Fibroblast of the aortic adventitia (primary cell): ENCODE measurements at regions not wholly inside any gene's neighbourhood (a gene's known extent, or its start where the extent isn't known, plus 50 kb on each side); places are given as distances from the start of the nearest gene placed in this dataset.

Experiments used
- DNase-seq: peaks from one replicate; pipeline ENCODE4 v3.0.0-alpha.2; 2010; ENCODE audit warnings: low read depth
- H3K4me3 ChIP-seq: 2 replicates; pipeline ENCODE4 v1.5.1; 2011; ENCODE audit warnings: low read depth, mild to moderate bottlenecking, control low read depth, low read length, moderate library complexity
- TF ChIP-seq, protein P1 (sequence below): IDR thresholded peaks from 2 replicates; pipeline ENCODE4 v1.5.1; 2011; ENCODE audit warnings: mild to moderate bottlenecking, low read length, control low read depth, inconsistent platforms; ENCODE audit not compliant: insufficient read depth

DNA sequence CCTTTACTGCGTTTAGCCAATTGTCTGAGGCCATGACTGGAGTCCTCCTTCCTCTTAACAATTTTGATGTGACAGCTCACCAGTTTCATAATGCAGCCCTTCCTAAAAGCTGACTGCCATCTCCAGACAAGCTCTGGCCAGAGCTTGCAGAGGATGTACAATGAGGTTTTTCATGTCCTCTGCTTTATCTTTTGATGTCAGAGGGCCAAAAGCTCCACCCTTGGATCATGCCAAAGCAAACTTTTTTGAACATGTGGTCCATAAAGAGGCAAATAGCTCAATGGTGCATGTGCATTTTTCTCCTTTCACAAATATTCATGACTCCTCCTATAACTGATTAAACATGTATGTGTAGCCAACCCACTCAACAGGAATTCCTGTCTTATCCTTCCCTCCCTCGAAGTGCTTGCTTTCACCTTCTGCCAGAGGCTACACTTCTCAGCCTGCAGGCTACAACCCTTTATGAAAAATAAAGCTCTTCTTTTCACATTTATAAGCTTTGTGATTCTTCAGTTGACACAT, 266.2 kb downstream of the FBXO15 start:
- TF ChIP-seq, protein P1, sequence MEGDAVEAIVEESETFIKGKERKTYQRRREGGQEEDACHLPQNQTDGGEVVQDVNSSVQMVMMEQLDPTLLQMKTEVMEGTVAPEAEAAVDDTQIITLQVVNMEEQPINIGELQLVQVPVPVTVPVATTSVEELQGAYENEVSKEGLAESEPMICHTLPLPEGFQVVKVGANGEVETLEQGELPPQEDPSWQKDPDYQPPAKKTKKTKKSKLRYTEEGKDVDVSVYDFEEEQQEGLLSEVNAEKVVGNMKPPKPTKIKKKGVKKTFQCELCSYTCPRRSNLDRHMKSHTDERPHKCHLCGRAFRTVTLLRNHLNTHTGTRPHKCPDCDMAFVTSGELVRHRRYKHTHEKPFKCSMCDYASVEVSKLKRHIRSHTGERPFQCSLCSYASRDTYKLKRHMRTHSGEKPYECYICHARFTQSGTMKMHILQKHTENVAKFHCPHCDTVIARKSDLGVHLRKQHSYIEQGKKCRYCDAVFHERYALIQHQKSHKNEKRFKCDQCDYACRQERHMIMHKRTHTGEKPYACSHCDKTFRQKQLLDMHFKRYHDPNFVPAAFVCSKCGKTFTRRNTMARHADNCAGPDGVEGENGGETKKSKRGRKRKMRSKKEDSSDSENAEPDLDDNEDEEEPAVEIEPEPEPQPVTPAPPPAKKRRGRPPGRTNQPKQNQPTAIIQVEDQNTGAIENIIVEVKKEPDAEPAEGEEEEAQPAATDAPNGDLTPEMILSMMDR, result no peak
- H3K4me3 ChIP-seq, result no peak overlapping the region
- DNase-seq, result peak; percentile 72

DNA sequence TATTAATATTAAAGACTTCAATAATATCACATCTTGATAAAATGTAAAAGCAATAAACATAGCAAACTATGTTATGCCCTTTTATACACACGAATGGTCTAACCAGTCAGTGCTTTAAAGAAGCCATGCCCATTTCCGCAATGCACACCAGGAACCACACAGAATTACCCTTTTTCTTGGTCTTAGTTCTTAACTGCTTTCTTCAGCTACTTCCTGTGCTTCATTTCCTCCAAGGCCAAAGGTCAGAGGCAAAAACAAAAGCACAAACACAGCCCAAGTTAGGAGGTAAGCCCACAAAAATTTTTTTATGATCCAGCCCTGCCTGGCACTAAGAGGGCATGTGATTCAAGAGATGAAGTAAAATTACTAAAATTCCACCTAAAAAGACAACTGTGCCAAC, 267.2 kb downstream of the FBXO15 start:
- TF ChIP-seq, protein P1, result no peak
- DNase-seq, result no peak
- H3K4me3 ChIP-seq, result no peak overlapping the region

DNA sequence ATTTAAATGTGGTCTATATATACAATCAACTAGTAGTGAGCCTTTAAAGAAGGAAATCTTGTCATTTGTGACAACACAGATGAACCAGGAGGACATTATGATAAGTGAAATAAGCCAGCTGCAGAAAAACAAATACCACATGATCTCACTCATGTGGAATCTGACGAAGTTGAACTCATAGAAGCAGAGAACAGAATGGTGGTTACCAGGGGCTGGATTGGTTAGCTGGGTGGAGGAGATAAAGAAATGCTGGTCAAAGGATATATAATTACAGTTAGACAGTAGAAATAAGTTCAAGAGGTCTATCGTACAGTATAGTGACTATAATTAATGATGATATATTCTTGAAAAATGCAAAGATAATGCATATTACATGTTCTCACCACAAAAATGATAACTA, 267.9 kb downstream of the FBXO15 start:
- TF ChIP-seq, protein P1, result no peak
- no peak overlapping the region for H3K4me3 ChIP-seq
- DNase-seq, result peak; percentile 38

DNA sequence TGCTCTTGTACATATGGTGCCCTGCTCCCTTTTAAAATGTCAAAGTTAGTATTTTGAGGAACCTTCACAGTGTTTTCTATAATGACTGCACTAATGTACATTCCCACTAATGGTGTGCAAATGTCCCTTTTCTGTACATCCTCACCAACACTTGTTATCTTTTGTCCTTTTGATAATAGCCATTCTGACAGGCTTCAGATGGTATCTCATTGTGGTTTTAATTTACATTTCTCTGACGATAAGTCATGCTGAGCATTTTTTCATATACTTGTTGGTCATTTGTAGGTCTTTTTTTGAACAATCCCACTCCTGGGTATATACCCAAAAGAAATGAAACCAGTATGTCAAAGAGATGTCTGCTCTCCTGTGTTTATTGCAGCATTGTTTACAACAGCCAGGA, 268.3 kb downstream of the FBXO15 start:
- DNase-seq, result no peak
- H3K4me3 ChIP-seq, result no peak overlapping the region
- TF ChIP-seq, protein P1, result no peak

DNA sequence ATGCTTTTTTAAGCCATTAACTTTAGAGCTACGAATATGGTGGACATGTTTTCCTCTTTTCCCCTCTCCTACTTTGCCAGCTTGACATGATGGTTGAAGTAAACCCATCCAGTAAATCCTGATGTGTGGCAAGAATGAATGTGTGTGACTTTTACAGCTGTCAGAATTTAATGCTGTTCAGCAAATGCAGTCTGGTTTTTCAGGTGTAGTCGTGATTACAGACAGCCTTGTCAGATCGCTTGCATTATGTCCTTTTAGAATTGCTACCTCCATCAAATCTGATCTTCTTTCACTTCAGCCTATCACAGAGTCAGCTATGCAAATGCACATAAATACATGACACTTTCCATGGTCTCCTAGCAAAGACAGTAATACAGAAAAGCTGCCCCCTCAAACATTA, 278.5 kb downstream of the FBXO15 start:
- no peak overlapping the region for H3K4me3 ChIP-seq
- TF ChIP-seq, protein P1, result no peak
- DNase-seq, result no peak

DNA sequence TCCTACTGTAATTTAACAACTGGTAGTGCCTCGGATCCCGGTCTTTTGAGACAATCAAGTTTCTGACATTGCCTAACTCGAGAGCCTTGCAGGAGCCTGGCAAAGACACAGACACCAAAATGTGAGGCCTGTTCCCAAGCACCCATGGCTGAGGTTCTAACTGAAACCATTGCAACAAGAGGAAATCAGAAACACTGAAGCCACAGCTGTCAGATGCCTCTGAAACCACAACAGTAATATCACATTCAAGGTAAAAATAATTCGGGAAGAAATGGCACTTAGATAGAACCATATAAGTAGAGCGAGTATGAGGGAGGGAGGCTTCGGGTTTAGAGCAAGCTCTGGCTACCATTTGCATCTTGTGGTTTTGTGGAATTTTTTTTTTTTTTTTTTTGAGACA, 285.9 kb downstream of the FBXO15 start:
- no peak for DNase-seq
- no peak overlapping the region for H3K4me3 ChIP-seq
- TF ChIP-seq, protein P1, result no peak

DNA sequence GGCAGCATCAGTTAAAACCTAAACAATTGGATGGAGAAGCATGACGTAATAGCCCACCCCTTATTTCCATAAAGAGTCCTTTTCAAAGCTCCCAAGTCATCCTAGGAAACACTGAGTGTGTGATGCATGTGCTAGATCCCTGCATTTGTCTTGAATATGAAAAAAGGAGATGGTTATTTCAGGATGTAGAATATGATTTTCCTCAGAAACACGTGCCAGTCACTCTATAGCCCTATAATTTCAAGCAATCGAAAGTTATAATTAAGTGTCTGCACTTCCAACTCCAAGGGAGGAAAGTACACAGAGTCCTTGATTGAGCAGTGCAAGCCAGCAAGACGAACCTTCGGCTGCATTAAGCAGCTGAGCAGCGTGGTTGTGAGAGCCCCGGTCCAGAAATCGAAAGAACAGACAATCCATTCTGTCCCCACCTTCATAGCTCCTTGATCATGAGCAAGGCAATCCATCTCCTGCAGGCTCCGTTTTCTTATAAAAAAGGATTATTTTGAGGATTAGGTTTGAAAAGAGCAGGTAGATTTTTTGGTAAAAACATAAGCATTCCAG, 287.7 kb downstream of the FBXO15 start:
- DNase-seq, result no peak
- H3K4me3 ChIP-seq, result no peak overlapping the region
- TF ChIP-seq, protein P1, result no peak
